Hematopoietic multipotent progenitor cell treated with erythropoietin and hydrocortisone succinate and interleukin-3 and kit ligand, for 17 days (in vitro differentiated cells): ENCODE measurements at regions not wholly inside any gene's neighbourhood (a gene's known extent, or its start where the extent isn't known, plus 50 kb on each side); places are given as distances from the start of the nearest gene placed in this dataset.

Experiments used
- DNase-seq: peaks from one replicate; pipeline ENCODE4 v3.0.0-alpha.2; 2015; ENCODE audit warnings: low spot score

DNA sequence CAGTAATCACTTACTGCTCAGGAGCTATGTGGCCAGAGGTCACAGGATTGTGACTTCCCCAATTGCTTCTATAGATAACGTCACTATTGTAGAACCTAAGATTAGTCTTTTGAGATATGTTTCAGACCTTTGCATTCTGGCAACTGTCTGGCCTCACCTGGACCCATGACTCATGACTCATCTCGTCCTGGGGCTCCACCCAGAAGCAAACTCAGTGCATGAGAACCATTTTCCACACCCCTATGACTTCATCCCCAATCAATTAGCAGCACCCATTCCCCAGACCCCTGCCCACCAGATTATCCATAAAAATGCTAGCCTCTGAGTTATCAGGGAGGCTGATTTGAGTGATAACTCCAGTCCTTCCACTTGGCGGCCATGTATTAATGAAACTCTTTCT is 186.9 kb downstream of the EMP1 start:
- DNase-seq, result no peak

DNA sequence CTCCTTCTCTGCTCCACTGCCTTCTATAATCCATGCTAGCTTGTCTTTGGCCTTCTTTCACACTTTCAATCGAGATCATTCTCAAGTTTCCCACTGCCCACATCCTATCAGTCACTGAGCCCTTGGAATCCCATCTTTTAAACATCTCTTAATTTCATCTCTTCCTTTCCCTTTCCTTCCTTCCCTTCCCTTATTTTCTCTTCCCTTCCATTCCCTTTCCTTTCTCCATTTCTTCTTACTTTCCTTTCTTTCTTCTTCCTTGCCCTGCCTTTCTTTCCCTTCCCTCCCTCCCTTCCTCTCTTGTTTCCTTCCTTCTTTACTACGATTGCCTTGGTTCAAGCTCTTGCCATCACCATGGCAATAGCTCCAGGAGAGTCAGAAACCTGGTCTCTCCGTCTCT is 183.8 kb downstream of the EMP1 start:
- DNase-seq, result no peak

DNA sequence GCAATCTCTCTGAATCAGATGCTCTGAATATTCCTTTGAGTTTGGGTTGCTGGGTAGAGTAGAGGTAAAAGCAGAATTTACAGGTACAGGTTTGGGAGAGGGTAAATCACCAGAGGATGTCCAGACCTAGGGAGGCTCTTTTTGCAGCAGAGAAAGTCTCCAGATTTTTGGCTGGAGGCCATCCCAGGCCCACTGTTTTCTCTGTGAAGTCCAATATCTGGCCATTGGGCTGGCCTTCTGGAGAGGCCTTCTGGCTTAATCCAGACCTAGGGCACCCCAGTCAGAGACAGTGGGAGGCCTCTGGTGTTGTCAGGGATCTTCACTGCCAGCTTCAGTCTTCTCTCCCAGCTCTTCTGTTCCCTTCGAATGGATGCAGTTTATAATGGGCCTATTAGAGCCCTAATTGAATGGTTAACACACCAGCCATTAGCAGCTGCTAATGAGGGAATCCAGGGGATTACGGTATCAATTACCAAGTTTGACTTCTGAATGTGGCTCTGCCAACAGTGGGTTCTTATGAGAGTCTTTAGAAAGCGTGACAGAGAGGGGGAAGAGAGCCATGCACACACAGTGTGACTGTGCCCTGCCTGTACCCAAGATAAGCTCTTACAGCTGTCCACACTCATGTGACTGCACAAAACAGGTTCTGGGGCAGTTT is 183.1 kb downstream of the EMP1 start:
- DNase-seq, result no peak

DNA sequence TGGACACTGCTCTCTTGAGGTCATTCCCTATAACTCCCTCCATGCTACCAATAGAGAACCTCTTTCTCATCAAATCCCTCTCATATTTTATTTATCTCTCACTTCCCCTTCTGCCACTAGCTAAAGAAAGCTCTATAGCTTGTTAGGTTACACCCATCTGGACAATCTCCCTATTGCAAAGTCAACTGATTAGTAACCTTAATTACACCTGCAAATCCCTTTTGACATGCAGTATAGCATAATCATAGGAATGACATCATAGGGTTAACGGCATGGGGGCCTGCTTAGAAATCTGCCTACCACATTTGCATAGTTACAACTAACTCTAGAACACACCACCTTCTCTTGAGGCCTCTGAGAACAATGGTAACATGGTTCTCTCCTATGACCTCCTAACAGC is 181.2 kb downstream of the EMP1 start:
- DNase-seq, result no peak

DNA sequence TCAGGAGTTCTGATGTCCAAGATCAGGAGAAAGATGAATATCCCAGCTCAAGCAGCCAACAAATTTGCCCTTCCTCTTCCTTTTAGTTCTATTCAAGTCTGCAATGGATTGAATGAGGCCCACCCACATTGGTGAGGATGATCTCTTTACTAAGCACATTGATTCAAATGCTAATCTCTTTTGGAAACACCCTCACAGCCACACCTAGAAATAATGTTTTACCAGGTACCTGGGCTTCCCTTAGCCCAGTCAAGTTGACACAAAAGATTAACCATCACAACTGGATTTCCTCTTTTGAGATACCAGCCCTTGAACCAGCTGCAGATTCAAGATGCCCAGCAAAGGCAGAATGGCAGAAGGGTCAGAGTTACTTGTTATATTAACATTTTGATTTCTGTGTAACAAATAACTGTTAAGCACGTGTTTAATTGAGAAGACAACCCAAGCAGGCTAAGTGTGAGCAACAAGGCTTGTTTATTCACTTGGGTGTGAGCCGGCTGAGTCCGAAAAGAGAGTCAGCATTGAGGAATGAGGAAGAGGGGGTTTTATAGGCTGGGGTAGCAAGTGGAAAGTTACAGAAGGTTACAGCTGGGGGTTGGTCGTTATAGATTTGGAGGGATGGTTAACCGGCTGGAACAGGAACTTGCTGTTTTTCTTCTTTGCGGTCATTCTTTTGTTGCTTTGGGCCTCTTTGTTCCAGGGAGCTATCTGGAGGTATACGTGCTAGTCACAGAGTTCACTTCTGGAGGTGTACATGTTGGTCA is 180.3 kb downstream of the EMP1 start:
- no peak for DNase-seq

DNA sequence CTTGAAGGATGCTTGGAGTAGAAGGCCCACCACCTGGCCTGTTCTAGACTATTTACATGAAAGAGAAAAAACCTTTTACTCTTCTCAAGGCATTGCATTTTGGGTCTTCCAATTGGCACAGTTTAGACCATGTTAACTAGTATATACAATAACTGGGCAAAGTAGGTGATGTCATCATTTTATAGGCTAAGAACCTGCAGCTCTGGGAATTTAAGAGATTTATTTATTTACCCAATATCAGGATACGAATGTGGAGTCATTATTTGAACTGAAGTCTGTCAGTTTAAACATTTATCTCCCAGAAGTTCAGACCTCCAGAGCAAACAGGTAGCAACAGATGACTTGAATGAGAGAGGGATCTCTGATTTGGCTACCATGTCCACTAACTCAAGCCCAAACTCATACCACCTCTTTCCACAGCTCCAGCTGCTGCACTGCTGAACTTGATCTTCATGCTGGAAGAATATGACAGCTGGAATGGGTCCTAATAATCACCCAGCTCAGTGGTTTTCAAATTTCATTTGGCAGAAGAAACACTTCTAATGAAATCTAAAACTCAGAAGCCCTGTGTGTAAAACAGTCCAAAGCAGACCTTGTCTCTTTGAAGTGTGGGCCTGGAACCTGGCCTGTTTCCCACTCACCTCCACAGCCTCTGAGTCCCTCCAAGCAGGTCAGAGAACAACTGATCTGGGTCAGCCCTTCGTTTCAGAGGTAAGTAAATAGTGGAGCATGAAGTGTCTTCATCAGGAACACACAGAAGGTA is 179.2 kb downstream of the EMP1 start:
- no peak for DNase-seq

DNA sequence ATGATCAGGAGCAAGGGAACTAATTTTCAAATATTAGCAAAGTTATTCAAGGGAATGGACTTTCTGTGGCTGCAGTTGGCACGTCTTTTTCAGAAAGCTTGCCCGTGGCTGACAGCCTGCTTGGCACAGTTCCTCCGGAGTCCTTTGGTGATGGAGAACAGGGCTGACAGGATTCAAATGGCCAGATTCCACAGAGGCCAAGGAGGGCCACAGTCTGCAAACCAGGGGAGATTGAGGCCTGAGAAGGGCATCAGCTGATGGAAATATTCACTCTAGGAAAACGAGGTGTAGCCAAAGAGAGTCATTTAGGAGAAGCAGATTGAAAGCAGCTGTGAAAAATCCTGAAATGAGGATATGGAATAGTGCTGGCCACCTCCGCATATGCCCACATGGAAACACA is 178.3 kb downstream of the EMP1 start:
- no peak for DNase-seq

DNA sequence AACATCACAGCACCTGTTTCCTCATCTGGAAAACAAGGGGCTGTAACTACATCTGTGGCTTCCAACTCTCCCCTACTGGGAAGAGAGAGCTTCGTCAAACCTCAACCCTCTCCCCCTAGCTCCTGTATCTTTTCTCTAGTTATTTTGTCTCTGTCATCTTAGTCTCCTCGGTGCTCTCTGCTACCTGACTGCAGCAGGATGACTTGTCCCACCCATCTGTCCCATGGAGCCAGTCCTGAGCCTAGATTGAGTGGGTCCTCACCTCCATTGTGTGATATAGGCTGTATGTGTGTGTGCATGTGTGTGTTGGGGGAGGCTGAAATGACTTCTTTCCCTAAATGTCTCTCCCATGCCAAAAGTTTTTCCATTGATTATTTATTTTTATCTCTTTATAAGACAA is 177.3 kb downstream of the EMP1 start:
- no peak for DNase-seq

DNA sequence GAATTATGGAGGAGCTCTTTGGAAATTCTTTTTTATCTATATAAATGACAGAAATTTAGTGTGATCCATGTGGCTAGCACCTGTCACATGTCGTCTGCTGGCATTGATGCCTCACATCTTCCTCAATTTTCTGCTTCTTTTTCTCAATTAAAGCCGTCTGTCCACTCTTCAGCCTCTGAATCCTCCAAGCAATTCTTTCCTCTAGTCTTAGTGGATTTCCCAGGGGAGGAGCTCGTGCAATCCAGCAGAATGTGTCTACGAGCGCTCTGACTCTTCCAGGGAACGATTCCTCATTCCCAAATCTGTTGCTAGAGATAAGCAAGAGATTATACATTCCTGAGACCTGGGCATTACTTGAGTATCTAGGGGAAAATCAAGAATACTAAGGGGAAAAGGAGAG is 176.6 kb downstream of the EMP1 start:
- DNase-seq, result no peak

DNA sequence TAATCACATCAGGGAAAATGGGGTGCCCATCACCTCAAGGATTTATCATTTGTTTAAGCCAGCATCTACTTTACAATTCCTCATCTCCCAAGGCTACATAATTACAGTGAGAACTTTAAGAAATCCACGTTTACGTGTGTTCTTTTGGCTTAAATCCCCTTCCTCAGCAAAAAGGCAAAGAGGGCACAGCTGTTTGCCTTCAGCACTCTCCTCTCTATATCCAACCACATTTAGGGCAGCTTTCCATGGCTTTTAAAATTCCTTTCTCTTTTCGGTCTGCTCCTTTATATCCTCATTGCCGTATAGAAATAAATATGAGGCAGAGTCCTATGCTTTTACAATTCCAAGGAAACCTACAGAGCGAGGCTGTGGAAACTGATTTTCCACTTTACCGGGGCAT is 175.9 kb downstream of the EMP1 start:
- no peak for DNase-seq

DNA sequence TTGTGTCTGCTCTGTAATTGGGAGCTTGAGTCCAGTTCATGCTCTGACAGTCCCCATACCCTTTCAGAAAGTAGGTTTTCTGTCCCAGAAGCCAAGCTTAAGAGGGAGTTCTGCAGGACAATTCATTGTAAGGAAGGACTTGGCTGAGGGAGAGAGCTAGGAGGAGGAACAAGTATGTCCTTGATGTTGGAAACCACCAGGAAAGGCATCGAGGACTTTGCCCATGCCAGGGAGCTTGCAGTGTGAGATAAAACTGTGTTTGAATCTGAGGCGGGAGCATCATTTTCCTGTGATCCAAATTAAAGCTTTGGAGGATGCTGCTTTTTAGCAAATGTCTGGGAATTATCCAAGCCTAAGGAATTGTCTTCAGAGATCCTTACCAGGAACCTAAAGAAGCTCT is 175.3 kb downstream of the EMP1 start:
- no peak for DNase-seq

DNA sequence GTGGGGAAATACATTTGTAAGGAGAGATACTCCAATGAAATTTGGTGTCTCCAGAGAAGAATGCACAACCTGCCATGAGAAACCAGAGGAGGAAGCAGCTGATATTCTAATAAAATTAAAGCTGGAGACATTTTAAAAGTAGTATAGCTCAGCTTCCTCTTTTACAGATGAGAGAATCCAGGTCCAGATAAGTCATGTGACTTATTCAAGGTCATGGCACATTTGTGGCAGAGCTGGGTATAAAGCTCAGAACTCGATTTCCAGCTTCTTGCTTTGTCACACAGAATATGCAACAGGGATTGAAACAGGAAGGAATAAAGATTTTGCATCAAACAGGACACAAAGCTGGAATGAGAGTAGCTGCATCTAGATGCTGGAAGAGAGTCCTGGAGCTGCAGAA is 174.8 kb downstream of the EMP1 start:
- no peak for DNase-seq

DNA sequence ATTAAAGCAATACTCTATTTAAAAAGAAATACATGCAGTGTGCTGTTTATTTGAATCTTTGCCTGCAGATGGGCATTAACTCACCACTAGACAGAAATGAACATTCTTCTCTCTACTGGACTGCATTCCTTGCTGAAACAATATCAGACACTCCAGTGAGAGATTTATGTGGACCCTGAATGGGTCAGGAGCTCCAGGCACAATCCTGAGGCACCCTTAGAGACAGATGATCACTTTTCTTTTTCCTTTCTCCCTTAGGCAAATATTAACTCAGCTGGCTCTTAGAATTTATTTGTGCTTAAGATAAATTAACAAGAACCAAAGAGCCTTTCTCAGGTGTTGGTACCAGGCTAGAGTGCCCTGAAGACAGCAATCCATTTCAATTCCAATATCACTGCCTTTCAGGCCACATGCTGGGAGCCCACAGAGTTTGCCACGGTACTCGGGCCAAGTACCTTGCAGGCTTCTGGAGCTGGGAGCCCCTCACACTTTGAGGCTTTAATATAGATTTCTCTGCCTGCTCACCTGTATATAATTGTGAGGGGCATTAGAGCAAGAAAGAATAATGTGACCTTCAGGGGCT is 173.0 kb downstream of the EMP1 start:
- no peak for DNase-seq

DNA sequence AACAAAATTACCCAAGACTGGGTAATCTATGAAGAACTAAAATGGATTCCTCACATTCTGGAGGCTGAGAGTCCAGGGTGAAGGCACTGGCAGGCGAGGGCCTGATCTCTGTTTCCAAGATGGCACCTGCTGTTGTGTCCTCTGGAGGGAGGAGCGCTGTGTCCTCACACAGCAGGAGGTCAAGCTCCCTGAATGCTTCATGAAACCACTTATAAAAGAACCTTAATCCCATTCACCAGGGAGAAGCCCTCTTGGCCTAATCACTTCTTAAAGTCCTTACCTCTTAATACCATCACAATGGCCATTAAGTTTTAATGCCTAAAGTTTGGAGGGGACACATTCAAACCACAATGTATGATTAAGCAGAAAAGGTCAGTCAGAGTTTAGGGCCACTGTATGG is 172.4 kb downstream of the EMP1 start:
- no peak for DNase-seq

DNA sequence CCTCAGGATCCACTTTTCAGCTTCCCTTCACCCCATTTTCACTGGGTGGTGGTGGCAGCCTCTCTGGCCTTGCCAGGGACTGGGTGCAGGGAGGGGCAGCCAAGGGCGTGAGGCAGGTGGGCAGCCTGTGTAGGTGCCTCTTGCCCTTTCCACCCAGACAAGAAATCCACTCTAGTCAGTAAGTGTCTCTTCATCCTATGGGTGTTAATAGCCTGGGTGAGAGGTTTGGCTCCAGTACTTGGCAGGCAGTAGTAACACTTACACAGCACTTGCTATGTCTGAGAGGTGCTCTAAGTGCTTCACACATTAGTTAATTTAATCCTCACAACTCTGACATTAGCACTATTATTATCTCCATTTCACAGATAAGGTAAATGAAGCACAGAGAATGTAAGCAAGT is 171.9 kb downstream of the EMP1 start:
- DNase-seq, result no peak

DNA sequence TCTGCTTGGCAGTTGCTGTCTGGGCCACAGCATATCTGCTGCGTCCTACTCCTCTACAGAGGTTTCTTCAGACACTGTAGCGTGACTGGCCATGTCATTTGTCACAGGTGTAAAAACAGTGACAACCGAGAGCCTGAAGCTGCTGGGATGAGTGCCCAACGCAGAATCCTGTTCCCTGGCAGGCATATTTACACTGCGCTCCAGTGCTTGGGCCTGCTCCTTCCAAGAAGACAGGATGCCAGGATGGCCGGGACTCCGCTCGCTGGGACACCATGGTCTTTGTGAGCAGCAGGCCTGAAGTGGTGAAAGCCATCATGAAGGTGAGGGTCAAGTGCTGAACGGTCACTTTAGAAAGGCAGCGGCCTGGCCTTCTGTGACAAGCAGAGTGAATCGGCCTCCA is 171.4 kb downstream of the EMP1 start:
- DNase-seq, result no peak

DNA sequence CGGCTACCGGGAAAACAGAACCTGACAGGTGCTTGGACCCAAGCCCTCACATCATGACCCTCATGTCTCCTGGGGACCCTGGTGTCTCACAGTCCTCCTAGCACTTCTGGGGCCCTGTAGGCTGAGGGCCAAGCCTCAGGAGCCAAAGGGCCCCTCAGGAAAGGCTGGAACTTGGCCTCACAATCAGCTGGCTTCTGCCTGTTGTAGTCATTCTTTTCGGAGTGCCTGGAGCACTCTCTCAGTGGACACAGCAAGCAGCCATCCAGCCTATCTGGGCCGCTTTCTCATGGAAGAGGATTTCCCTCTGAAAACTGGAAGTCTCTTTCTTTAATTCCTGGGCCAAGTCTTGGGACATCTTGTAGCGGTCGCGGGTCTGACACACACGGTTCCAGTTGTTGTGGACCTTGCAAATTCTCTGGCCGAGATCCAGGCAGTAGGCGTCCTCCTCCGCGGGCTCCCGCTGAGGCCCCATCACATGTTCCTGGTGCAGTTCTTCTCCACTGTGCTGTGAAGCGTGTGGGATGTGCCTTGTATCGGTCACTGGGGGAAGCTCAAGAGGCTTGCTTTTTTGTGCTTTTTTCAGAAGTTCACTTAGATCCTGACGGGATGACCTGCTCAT is 169.3 kb downstream of the EMP1 start:
- DNase-seq, result no peak

DNA sequence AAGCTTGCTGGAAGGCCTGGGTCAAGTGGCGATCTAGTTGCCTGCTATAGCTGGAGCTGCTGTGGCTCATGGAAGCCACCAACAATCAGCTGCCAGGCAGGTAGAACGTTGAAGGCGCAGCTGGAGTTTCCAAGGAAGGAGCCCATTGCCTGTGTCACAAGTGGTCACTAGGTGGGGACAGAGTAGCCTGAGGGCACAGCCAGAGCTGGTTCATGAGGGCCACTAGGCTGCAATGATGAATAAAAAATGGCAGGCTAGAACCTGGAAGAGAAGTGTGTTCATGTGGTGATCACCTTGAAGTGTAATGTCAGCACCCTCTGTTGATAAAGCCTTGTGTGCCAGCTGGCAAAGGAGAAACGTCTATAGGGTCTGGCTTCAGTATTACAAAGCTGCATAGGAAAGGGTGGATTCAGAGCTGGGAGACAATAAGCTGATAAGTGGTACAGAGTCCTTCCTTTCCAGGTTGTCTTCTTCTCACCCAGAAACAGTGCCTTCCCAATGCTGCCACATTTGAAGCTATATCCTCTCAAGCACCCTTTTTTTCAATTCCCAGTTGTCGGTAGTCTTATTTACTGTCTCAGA is 165.8 kb downstream of the EMP1 start:
- peak; percentile 32 for DNase-seq

DNA sequence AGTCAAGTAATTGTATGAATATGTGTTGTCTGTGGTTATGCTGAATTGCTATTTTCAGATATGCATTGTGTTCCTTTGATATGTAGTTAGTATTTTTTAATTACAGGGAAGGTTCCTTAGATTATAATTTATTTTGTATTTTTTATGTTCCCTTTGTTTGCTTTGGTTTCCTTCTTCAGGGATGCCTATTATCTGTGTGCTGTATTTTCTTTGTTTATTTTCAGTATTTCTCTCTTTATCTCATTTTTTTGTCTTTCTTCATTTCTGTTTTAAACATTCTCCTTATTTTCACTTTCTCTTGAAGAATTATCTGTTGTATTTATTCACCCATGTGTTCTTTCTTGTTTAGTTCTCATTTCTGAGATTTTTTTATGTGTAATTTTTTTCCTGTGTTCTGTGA is 163.1 kb downstream of the EMP1 start:
- no peak for DNase-seq

DNA sequence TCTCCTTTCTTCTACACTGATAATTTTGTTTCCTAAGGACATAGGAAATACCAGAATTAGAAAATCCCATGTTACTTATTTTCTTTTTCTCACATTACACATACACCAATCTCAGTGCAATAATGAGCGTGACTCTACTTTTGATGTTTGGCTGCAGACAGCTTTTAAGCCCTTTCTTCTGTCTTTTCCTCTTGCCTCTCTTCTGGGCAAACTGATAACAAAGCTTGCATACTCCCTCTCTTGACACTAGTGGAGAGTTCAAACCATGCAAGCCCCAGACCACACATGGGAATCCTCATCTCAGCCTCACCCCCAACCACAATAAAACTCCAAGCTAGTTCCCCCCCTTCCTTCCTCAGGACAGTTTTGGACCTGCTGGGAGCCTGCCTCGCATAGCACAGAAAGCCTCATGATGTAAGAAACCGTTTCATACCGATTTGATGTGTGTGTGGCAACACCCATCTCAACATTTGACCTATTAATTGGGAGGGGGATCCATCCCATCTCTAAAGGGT is 161.9 kb downstream of the EMP1 start:
- no peak for DNase-seq

DNA sequence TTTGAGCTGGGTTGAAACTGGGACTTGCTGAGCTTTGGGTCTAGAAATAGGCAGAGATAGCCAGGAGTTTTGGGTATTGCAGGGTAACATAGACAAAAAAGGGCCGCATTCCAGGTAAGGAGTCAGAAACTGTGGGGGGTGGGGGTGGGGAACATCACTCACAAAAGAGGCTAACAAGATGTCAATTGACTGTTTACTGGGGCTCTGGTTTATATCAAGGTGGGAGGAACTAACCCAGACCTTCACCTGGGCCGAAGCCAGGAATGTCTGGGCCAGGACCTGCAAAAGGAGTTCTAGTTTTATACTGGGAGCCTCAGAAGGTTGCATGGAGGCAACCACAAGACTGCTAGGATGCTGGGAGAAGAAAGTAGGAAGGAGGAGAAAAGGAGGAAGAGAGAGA is 154.4 kb downstream of the EMP1 start:
- DNase-seq, result no peak

DNA sequence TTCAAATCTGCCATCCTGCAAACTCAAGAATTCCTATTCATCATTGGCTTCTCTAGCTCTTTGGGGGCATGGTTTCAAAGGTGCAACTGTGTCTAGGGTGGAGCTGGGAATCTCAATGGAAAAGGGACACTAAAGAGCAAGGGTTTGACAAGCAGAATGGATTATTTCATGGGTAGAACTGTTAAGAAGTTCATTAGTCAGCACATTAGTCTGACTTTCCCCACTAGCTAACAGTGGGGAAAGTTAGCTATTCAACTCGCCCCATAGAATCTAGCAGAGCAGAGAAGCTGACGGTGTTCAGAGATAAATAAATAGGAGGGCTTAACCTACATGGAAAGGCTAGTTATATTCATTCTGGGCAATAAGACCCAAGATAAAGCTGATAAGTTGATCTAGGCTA is 153.9 kb downstream of the EMP1 start:
- DNase-seq, result no peak
